Endothelial cell of umbilical vein (primary cell): ENCODE measurements at regions not wholly inside any gene's neighbourhood (a gene's known extent, or its start where the extent isn't known, plus 50 kb on each side); places are given as distances from the start of the nearest gene placed in this dataset.

Experiments used
- BruUV-seq: library from RNA; stranded (reverse); fragments of 400-500 nt; replicated peaks from 2 replicates; lab custom pipeline; 2021; lab: Mats Ljungman, UMichigan
- CTCF ChIA-PET: fragments of 300-600, 350-600 bp; sonication (Branson Sonifier 250); formaldehyde crosslinking; loops from one replicate; lab custom pipeline; 2021; ENCODE audit warnings: antibody characterized with exemption, inconsistent platforms; lab: Charles Lee
- POLR2A ChIA-PET: fragments of 300-600, 350-600 bp; sonication (Branson Sonifier 250); formaldehyde crosslinking; loops from one replicate; lab custom pipeline; 2021; ENCODE audit warnings: antibody characterized with exemption, inconsistent platforms; lab: Charles Lee
- DNase-seq: peaks from one replicate; pipeline ENCODE4 v3.0.0-alpha.2; 2011; ENCODE audit warnings: low read depth, low spot score
- FAIRE-seq: peaks from 2 replicates; lab custom pipeline; 2011; peaks lifted over from hg19 to GRCh38; lab: Jason Lieb, UNC
- H2AFZ ChIP-seq: 2 replicates; pipeline ENCODE4 v1.6.0; 2012; ENCODE audit warnings: low read depth, low read length, control low read depth, inconsistent platforms
- H3K27ac ChIP-seq: 2 replicates; pipeline ENCODE4 v1.5.1; 2011; ENCODE audit warnings: low read depth, mild to moderate bottlenecking, control low read depth, low read length, moderate library complexity; ENCODE audit not compliant: insufficient read depth
- H3K27me3 ChIP-seq, 2 experiments: 2 replicates each; pipeline versions ENCODE4 v1.6.0 to v1.6.1; 2011; ENCODE audit warnings: low read length in 2 of 2, mixed read lengths in 1 of 2; ENCODE audit not compliant: control insufficient read depth in 2 of 2, insufficient read depth in 2 of 2
- H3K36me3 ChIP-seq, 2 experiments: 2 replicates in 1 of 2; 3 replicates in 1 of 2; pipeline ENCODE4 v1.5.1; 2011; ENCODE audit warnings: low read length in 2 of 2, mild to moderate bottlenecking in 1 of 2, moderate library complexity in 1 of 2; ENCODE audit not compliant: control insufficient read depth in 2 of 2, insufficient read depth in 2 of 2; ENCODE audit errors: extremely low read depth in 1 of 2
- H3K4me1 ChIP-seq: 3 replicates; pipeline ENCODE4 v1.5.1; 2011; ENCODE audit warnings: mild to moderate bottlenecking, low read length; ENCODE audit not compliant: control insufficient read depth, insufficient read depth; ENCODE audit errors: extremely low read depth
- H3K4me2 ChIP-seq: 2 replicates; pipeline ENCODE4 v1.6.1; 2011; ENCODE audit warnings: low read length, control low read depth, mixed read lengths; ENCODE audit not compliant: insufficient read depth
- H3K4me3 ChIP-seq, 3 experiments: fragments of 200-600 bp in 1 of 3; sonication (generic), shearing (Covaris generic) in 1 of 3; replicated peaks in 1 of 3; 2 replicates each; pipeline ENCODE4 v1.5.1; 2011 to 2016; ENCODE audit warnings: control low read depth in 3 of 3, low read length in 3 of 3, mild to moderate bottlenecking in 2 of 3, inconsistent platforms in 1 of 3, low read depth in 1 of 3, moderate library complexity in 1 of 3; ENCODE audit not compliant: insufficient read depth in 1 of 3
- H3K79me2 ChIP-seq: 2 replicates; pipeline ENCODE4 v1.6.0; 2012; ENCODE audit warnings: low read length, inconsistent platforms; ENCODE audit not compliant: control insufficient read depth, insufficient read depth
- H3K9ac ChIP-seq: replicated peaks from 2 replicates; pipeline ENCODE3; 2011; ENCODE audit warnings: low read length, control low read depth; ENCODE audit not compliant: insufficient read depth; ENCODE audit errors: extremely low read depth
- H3K9me1 ChIP-seq: replicated peaks from 3 replicates; pipeline ENCODE4 v1.6.0; 2011; ENCODE audit warnings: mild to moderate bottlenecking, low read length; ENCODE audit not compliant: control insufficient read depth, insufficient read depth; ENCODE audit errors: extremely low read depth
- H3K9me3 ChIP-seq: replicated peaks from 2 replicates; pipeline ENCODE4 v1.5.1; 2012; ENCODE audit warnings: low read length, inconsistent platforms; ENCODE audit not compliant: control insufficient read depth, insufficient read depth
- H4K20me1 ChIP-seq: replicated peaks from 2 replicates; pipeline ENCODE3; 2011; ENCODE audit warnings: mild to moderate bottlenecking, low read length; ENCODE audit not compliant: control insufficient read depth, insufficient read depth; ENCODE audit errors: extremely low read depth
- EZH2 ChIP-seq: IDR thresholded peaks from 2 replicates; pipeline ENCODE4 v1.6.1; 2012; ENCODE audit warnings: borderline replicate concordance, low read depth, mild to moderate bottlenecking, moderate library complexity, low read length, inconsistent platforms; ENCODE audit not compliant: severe bottlenecking
- FOS ChIP-seq: IDR thresholded peaks from 2 replicates; pipeline ENCODE4 v1.6.1; 2011; ENCODE audit warnings: mild to moderate bottlenecking, low read length, moderate library complexity, borderline replicate concordance; ENCODE audit not compliant: insufficient read depth
- GATA2 ChIP-seq: IDR thresholded peaks from 2 replicates; pipeline ENCODE4 v1.7.0; 2011; ENCODE audit warnings: low read depth, mild to moderate bottlenecking, moderate library complexity, mixed read lengths, low read length; ENCODE audit not compliant: insufficient read length, insufficient read depth
- MYC ChIP-seq: IDR thresholded peaks from one replicate; pipeline ENCODE4 v1.6.1; 2011; ENCODE audit warnings: mild to moderate bottlenecking, low read depth, low read length
- POLR2AphosphoS5 ChIP-seq: IDR thresholded peaks from 2 replicates; pipeline ENCODE4 v1.6.1; 2012; ENCODE audit warnings: low read depth, mild to moderate bottlenecking, control low read depth, low read length, moderate library complexity; ENCODE audit not compliant: insufficient read depth
- dilution Hi-C: fragments of 300-500 bp; cut with MboI; formaldehyde crosslinking; loops from one replicate; pipeline ENCODE4 v1.15.0; 2019; ENCODE audit warnings: low sequenced_read_pairs; ENCODE audit not compliant: extremely low pct_ligation_motif_present
- intact Hi-C: fragments of 100-400 bp; cut with micrococcal nuclease; formaldehyde crosslinking; loops from one replicate; pipeline ENCODE4 v1.10.0; 2022
- TF ChIP-seq, protein P1 (sequence below), 2 donors: IDR thresholded peaks; 1 replicate in 1 of 2; 2 replicates in 1 of 2; pipeline ENCODE4 v1.5.1; 2011; ENCODE audit warnings: low read length in 2 of 2, mild to moderate bottlenecking in 2 of 2, moderate library complexity in 2 of 2, control low read depth in 1 of 2, inconsistent platforms in 1 of 2, low read depth in 1 of 2; ENCODE audit not compliant: insufficient read depth in 1 of 2; ENCODE audit errors: extremely low read depth in 1 of 2

DNA sequence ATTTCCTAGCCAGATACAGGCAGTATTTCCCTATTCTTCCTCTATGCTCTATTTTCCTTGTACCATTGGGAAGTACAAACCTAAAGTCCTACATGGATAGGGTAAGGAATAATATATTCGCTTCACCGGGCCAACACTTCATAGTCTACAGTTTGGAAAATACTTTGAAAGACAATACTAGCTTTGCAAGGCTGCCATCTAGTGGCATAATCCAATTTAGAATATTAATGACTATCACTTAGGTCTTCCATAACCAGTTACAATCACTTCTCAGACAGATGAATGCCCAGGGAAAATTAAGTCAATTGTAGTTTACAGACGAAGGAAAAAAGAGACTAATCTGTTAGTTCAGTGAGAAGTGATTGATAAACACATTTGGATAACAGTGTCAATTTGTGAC lies 141.0 kb upstream of the FAM47C start:
- Histone ChIP-seq H3K9me1 (no peaks in the 10 kb centered on the region), H3K4me2 (no peak overlapping the region), H3K4me1 (no peaks in the 10 kb centered on the region), H4K20me1 (no peaks in the 10 kb centered on the region), H3K9me3 (no peaks in the 10 kb centered on the region), H3K27ac (no peak overlapping the region), H3K36me3 (no peaks in the 10 kb centered on the region), H3K79me2 (no peaks in the 10 kb centered on the region), H3K4me3 (no peak overlapping the region), H2AFZ (no peak overlapping the region), H3K27me3 (no peaks in the 10 kb centered on the region), H3K9ac (no peak overlapping the region)
- TF ChIP-seq, protein P1, sequence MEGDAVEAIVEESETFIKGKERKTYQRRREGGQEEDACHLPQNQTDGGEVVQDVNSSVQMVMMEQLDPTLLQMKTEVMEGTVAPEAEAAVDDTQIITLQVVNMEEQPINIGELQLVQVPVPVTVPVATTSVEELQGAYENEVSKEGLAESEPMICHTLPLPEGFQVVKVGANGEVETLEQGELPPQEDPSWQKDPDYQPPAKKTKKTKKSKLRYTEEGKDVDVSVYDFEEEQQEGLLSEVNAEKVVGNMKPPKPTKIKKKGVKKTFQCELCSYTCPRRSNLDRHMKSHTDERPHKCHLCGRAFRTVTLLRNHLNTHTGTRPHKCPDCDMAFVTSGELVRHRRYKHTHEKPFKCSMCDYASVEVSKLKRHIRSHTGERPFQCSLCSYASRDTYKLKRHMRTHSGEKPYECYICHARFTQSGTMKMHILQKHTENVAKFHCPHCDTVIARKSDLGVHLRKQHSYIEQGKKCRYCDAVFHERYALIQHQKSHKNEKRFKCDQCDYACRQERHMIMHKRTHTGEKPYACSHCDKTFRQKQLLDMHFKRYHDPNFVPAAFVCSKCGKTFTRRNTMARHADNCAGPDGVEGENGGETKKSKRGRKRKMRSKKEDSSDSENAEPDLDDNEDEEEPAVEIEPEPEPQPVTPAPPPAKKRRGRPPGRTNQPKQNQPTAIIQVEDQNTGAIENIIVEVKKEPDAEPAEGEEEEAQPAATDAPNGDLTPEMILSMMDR (IDR thresholded peaks at IDR 0.05; ENCODE audit: extremely low read depth in 1 of 2, insufficient read depth in 1 of 2, low read depth in 1 of 2, low read length in 2 of 2) = peak in 1 of 2 donors; percentile 23
- TF ChIP-seq FOS = no peak
- dilution Hi-C loops (no loop called here), intact Hi-C loops (loop anchor here (2.0 kb wide), 1 partner anchor 976 kb away; no protein-coding TSS in a partner anchor)
- POLR2A ChIA-PET = no interaction called here
- no TSS peak for BruUV-seq
- peak; percentile 29 for DNase-seq
- CTCF ChIA-PET = interaction anchor here (0.8 to 1.0 kb wide), 2 partner anchors 19 to 1948 kb away, joined by 3 to 4 read pairs; no protein-coding TSS in a partner anchor
- FAIRE-seq = no peak

DNA sequence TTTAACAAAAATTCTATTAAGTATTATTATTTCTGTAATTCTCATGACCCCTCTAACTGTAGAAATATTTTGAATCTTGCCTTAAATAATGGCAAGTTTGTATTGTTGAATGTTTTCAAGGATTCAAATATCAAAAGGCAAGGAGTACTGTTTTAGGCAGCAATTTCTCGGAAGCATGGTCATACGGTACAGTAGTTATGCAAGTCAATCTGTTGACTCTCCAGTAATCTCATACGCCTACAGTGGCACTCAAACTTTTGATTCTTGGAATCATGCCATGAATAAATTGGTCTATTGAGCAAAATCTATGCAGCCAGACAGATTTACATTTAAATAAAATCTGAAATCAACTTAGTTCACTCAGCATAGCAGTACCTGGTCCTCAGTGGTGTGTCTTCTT lies 139.6 kb upstream of the FAM47C start:
- Histone ChIP-seq H3K27ac (no peak overlapping the region), H4K20me1 (no peaks in the 10 kb centered on the region), H3K9ac (no peak overlapping the region), H3K36me3 (no peaks in the 10 kb centered on the region), H3K9me3 (no peaks in the 10 kb centered on the region), H3K9me1 (no peaks in the 10 kb centered on the region), H3K79me2 (no peaks in the 10 kb centered on the region), H3K4me1 (no peaks in the 10 kb centered on the region), H3K4me2 (no peak overlapping the region), H3K27me3 (no peaks in the 10 kb centered on the region), H2AFZ (no peak overlapping the region), H3K4me3 (no peak overlapping the region)
- BruUV-seq = no TSS peak
- TF ChIP-seq GATA2 = no peak
- TF ChIP-seq, protein P1 (IDR thresholded peaks at IDR 0.05; ENCODE audit: extremely low read depth in 1 of 2, insufficient read depth in 1 of 2, low read depth in 1 of 2, low read length in 2 of 2) = no peak
- TF ChIP-seq MYC = no peak
- TF ChIP-seq EZH2 = no peak
- TF ChIP-seq FOS = no peak
- TF ChIP-seq POLR2AphosphoS5 = no peak
- POLR2A ChIA-PET = no interaction called here
- CTCF ChIA-PET = no interaction called here
- intact Hi-C loops = no loop called here
- DNase-seq (no peak), FAIRE-seq (no peak)
- dilution Hi-C loops = no loop called here
